PFSK-1 (cell line): ENCODE measurements at regions not wholly inside any gene's neighbourhood (a gene's known extent, or its start where the extent isn't known, plus 50 kb on each side); places are given as distances from the start of the nearest gene placed in this dataset.
A peak's percentile ranks its signal among the peaks of the same experiment; 100 is the strongest.

Source experiments
- FOXP2 ChIP-seq: optimal IDR thresholded peaks from 2 replicates; pipeline ENCODE3; 2011; ENCODE audit warnings: borderline replicate concordance, control low read depth, inconsistent platforms; ENCODE audit not compliant: insufficient read depth; ENCODE audit errors: extremely low read length, extremely low read depth
- POLR2AphosphoS5 ChIP-seq: IDR thresholded peaks from 2 replicates; pipeline ENCODE4 v1.6.1; 2012; ENCODE audit warnings: low read depth, mild to moderate bottlenecking, control low read depth, low read length, moderate library complexity
- REST ChIP-seq, 2 experiments: IDR thresholded peaks; 2 replicates each; pipeline versions ENCODE4 v1.6.1 to v1.8.0; 2011 to 2012; ENCODE audit warnings: low read depth in 2 of 2, low read length in 2 of 2, control low read depth in 1 of 2, inconsistent platforms in 1 of 2, mild to moderate bottlenecking in 1 of 2, moderate library complexity in 1 of 2; ENCODE audit not compliant: insufficient read depth in 1 of 2
- SIN3A ChIP-seq: IDR thresholded peaks from 2 replicates; pipeline ENCODE4 v1.6.1; 2012; ENCODE audit warnings: mild to moderate bottlenecking, low read length, moderate library complexity, borderline replicate concordance; ENCODE audit not compliant: insufficient read depth
- TAF1 ChIP-seq: IDR thresholded peaks from 2 replicates; pipeline ENCODE4 v1.6.1; 2012; ENCODE audit warnings: low read length, control low read depth, borderline replicate concordance; ENCODE audit not compliant: insufficient read depth

- no peak for TF ChIP-seq POLR2AphosphoS5
- no peak for TF ChIP-seq TAF1
- no peak for TF ChIP-seq REST (IDR thresholded peaks at IDR 0.05; ENCODE audit: insufficient read depth in 1 of 2, low read depth in 2 of 2, low read length in 2 of 2)
- no peak for TF ChIP-seq SIN3A
- TF ChIP-seq FOXP2: no peak
These were observed 101.8 kb upstream of the CCL1 start for GRCh38 chr17:34464812-34465211.

GRCh38 chr17:34458266-34458665 lies 95.2 kb upstream of the CCL1 start:
- TF ChIP-seq FOXP2 (no peak), REST (IDR thresholded peaks at IDR 0.05; ENCODE audit: insufficient read depth in 1 of 2, low read depth in 2 of 2, low read length in 2 of 2) (no peak; a peak in 1 of 4 replicates), TAF1 (no peak), SIN3A (no peak), POLR2AphosphoS5 (no peak)

- TF ChIP-seq POLR2AphosphoS5: no peak
- no peak for TF ChIP-seq SIN3A
- TF ChIP-seq REST (IDR thresholded peaks at IDR 0.05; ENCODE audit: insufficient read depth in 1 of 2, low read depth in 2 of 2, low read length in 2 of 2): no peak
- no peak for TF ChIP-seq FOXP2
- no peak for TF ChIP-seq TAF1
These were observed 93.1 kb upstream of the CCL1 start for GRCh38 chr17:34456121-34456520.

GRCh38 chr17:34452769-34453168 lies 89.7 kb upstream of the CCL1 start:
- TF ChIP-seq FOXP2 (no peak), TAF1 (no peak), POLR2AphosphoS5 (no peak)

- TF ChIP-seq REST (IDR thresholded peaks at IDR 0.05; ENCODE audit: insufficient read depth in 1 of 2, low read depth in 2 of 2, low read length in 2 of 2) (peak; percentile 67 to 90), POLR2AphosphoS5 (no peak)
These were observed 88.3 kb upstream of the CCL1 start for GRCh38 chr17:34451313-34451712.

GRCh38 chr17:34447406-34447805 lies 84.4 kb upstream of the CCL1 start:
- TF ChIP-seq TAF1 (no peak), POLR2AphosphoS5 (no peak), SIN3A (no peak)
